ENCODE measurements at regions not wholly inside any gene's neighbourhood (a gene's known extent, or its start where the extent isn't known, plus 50 kb on each side); places are given as distances from the start of the nearest gene placed in this dataset.
A peak's percentile ranks its signal among the peaks of the same experiment; 100 is the strongest.
"Not testable (repeated sequence)": the region's sequence is repeated elsewhere in the genome, so short reads cannot be mapped to it uniquely, and the experiment has no call there.

GRCh38 chr1:66445492-66446181 lies 88.3 kb upstream of the SGIP1 start:
- DNase-seq = peak; percentile 47
- Mint-ChIP-seq H3K36me3 (ENCODE audit: low read depth) (no peaks in the 10 kb centered on the region), H3K27ac (peak overlapping the region; percentile 81), H3K4me3 (peak overlapping the region; percentile 57), H3K9me3 (no peaks in the 10 kb centered on the region), H3K4me1 (peaks cover 28% of the 10 kb centered on the region), H3K27me3 (no peaks in the 10 kb centered on the region)
- peak; percentile 92 for ATAC-seq

- Mint-ChIP-seq H3K4me1 (peaks cover 28% of the 10 kb centered on the region), H3K27ac (peak overlapping the region; percentile 81), H3K36me3 (ENCODE audit: low read depth) (no peaks in the 10 kb centered on the region), H3K9me3 (no peaks in the 10 kb centered on the region), H3K27me3 (no peaks in the 10 kb centered on the region), H3K4me3 (peak overlapping the region; percentile 57)
- peak; percentile 55 for ATAC-seq
- no peak for DNase-seq
Measured at GRCh38 chr1:66446261-66447001, 87.5 kb upstream of the SGIP1 start.

GRCh38 chr1:66450043-66450514 lies 83.9 kb upstream of the SGIP1 start:
- ATAC-seq (no peak), DNase-seq (no peak)
- H3K27me3 Mint-ChIP-seq = no peaks in the 10 kb centered on the region
- peaks cover 16% of the 10 kb centered on the region for H3K4me1 Mint-ChIP-seq
- H3K4me3 Mint-ChIP-seq = no peak overlapping the region
- no peaks in the 10 kb centered on the region for H3K9me3 Mint-ChIP-seq
- H3K27ac Mint-ChIP-seq = no peak overlapping the region
- H3K36me3 Mint-ChIP-seq (ENCODE audit: low read depth) = no peaks in the 10 kb centered on the region

- Mint-ChIP-seq H3K4me3 (no peak overlapping the region), H3K4me1 (peaks cover 8% of the 10 kb centered on the region), H3K9me3 (no peaks in the 10 kb centered on the region), H3K27ac (no peak overlapping the region), H3K36me3 (ENCODE audit: low read depth) (no peaks in the 10 kb centered on the region), H3K27me3 (no peaks in the 10 kb centered on the region)
- DNase-seq = no peak
- ATAC-seq = no peak
Measured at GRCh38 chr1:66450847-66451246, 83.1 kb upstream of the SGIP1 start.

GRCh38 chr1:66452162-66452561 lies 81.8 kb upstream of the SGIP1 start:
- H3K36me3 Mint-ChIP-seq (ENCODE audit: low read depth) = no peaks in the 10 kb centered on the region

GRCh38 chr1:66452982-66453381 lies 81.0 kb upstream of the SGIP1 start:
- no peak overlapping the region for H3K4me3 Mint-ChIP-seq
- H3K36me3 Mint-ChIP-seq (ENCODE audit: low read depth) = no peaks in the 10 kb centered on the region
- H3K9me3 Mint-ChIP-seq = no peaks in the 10 kb centered on the region
- DNase-seq (no peak), ATAC-seq (no peak)
- no peaks in the 10 kb centered on the region for H3K4me1 Mint-ChIP-seq
- H3K27me3 Mint-ChIP-seq = no peaks in the 10 kb centered on the region
- H3K27ac Mint-ChIP-seq = no peak overlapping the region

More at GRCh38 chr1:66452162-66452561, 81.8 kb upstream of the SGIP1 start:
- DNase-seq (no peak), ATAC-seq (no peak)
- no peaks in the 10 kb centered on the region for H3K27me3 Mint-ChIP-seq
- H3K4me1 Mint-ChIP-seq = no peaks in the 10 kb centered on the region
- H3K9me3 Mint-ChIP-seq = no peaks in the 10 kb centered on the region
- H3K4me3 Mint-ChIP-seq = no peak overlapping the region
- no peak overlapping the region for H3K27ac Mint-ChIP-seq

GRCh38 chr1:66455446-66455845 lies 78.5 kb upstream of the SGIP1 start:
- DNase-seq = no peak
- no peak overlapping the region for H3K27ac Mint-ChIP-seq
- no peak overlapping the region for H3K4me3 Mint-ChIP-seq
- peaks cover 8% of the 10 kb centered on the region for H3K9me3 Mint-ChIP-seq
- H3K4me1 Mint-ChIP-seq = no peaks in the 10 kb centered on the region
- ATAC-seq = no peak
- H3K27me3 Mint-ChIP-seq = peaks cover 2% of the 10 kb centered on the region
- H3K36me3 Mint-ChIP-seq (ENCODE audit: low read depth) = no peaks in the 10 kb centered on the region

- Mint-ChIP-seq H3K4me1 (no peaks in the 10 kb centered on the region), H3K27ac (no peak overlapping the region), H3K4me3 (no peak overlapping the region), H3K9me3 (peaks cover 24% of the 10 kb centered on the region), H3K27me3 (peaks cover 2% of the 10 kb centered on the region), H3K36me3 (ENCODE audit: low read depth) (no peaks in the 10 kb centered on the region)
- DNase-seq (no peak), ATAC-seq (no peak)
Measured at GRCh38 chr1:66460776-66461175, 73.2 kb upstream of the SGIP1 start.

GRCh38 chr1:66462313-66462712 lies 71.6 kb upstream of the SGIP1 start:
- DNase-seq = no peak
- Mint-ChIP-seq H3K27me3 (peaks cover 5% of the 10 kb centered on the region), H3K27ac (no peak overlapping the region), H3K9me3 (peaks cover 24% of the 10 kb centered on the region), H3K4me1 (no peaks in the 10 kb centered on the region), H3K36me3 (ENCODE audit: low read depth) (no peaks in the 10 kb centered on the region), H3K4me3 (no peak overlapping the region)
- no peak for ATAC-seq

- Mint-ChIP-seq H3K27ac (no peak overlapping the region), H3K4me3 (no peak overlapping the region), H3K4me1 (no peaks in the 10 kb centered on the region), H3K27me3 (peaks cover 5% of the 10 kb centered on the region), H3K9me3 (peaks cover 24% of the 10 kb centered on the region), H3K36me3 (ENCODE audit: low read depth) (no peaks in the 10 kb centered on the region)
- DNase-seq (no peak), ATAC-seq (no peak)
Measured at GRCh38 chr1:66464351-66464750, 69.6 kb upstream of the SGIP1 start.

- H3K27ac Mint-ChIP-seq = no peak overlapping the region
- no peak overlapping the region for H3K4me3 Mint-ChIP-seq
- no peak for ATAC-seq
- no peaks in the 10 kb centered on the region for H3K36me3 Mint-ChIP-seq (ENCODE audit: low read depth)
- no peaks in the 10 kb centered on the region for H3K4me1 Mint-ChIP-seq
- peaks cover 7% of the 10 kb centered on the region for H3K27me3 Mint-ChIP-seq
- peaks cover 20% of the 10 kb centered on the region for H3K9me3 Mint-ChIP-seq
- DNase-seq = no peak
Measured at GRCh38 chr1:66464802-66465201, 69.2 kb upstream of the SGIP1 start.

- not testable (repeated sequence) for ATAC-seq; DNase-seq; H3K4me1 Mint-ChIP-seq; H3K27me3 Mint-ChIP-seq; H3K4me3 Mint-ChIP-seq; H3K27ac Mint-ChIP-seq; H3K36me3 Mint-ChIP-seq (ENCODE audit: low read depth)
- peaks cover 10% of the 10 kb centered on the region for H3K9me3 Mint-ChIP-seq
Measured at GRCh38 chr1:66466695-66467094, 67.3 kb upstream of the SGIP1 start.

- no peaks in the 10 kb centered on the region for H3K4me1 Mint-ChIP-seq
- no peaks in the 10 kb centered on the region for H3K36me3 Mint-ChIP-seq (ENCODE audit: low read depth)
- H3K27me3 Mint-ChIP-seq = peaks cover 14% of the 10 kb centered on the region
- no peak for ATAC-seq
- H3K4me3 Mint-ChIP-seq = no peak overlapping the region
- no peak overlapping the region for H3K27ac Mint-ChIP-seq
- DNase-seq = no peak
- H3K9me3 Mint-ChIP-seq = peaks cover 3% of the 10 kb centered on the region
Measured at GRCh38 chr1:66468722-66469121, 65.2 kb upstream of the SGIP1 start.

GRCh38 chr1:66475940-66476339 lies 58.0 kb upstream of the SGIP1 start:
- Mint-ChIP-seq H3K9me3 (no peaks in the 10 kb centered on the region), H3K36me3 (ENCODE audit: low read depth) (no peaks in the 10 kb centered on the region)

GRCh38 chr1:66476774-66477173 lies 57.2 kb upstream of the SGIP1 start:
- no peak overlapping the region for H3K4me3 Mint-ChIP-seq
- DNase-seq (no peak), ATAC-seq (no peak)
- H3K27ac Mint-ChIP-seq = no peak overlapping the region
- H3K9me3 Mint-ChIP-seq = no peaks in the 10 kb centered on the region
- no peaks in the 10 kb centered on the region for H3K36me3 Mint-ChIP-seq (ENCODE audit: low read depth)
- no peaks in the 10 kb centered on the region for H3K4me1 Mint-ChIP-seq
- peaks cover 7% of the 10 kb centered on the region for H3K27me3 Mint-ChIP-seq

More at GRCh38 chr1:66475940-66476339, 58.0 kb upstream of the SGIP1 start:
- DNase-seq (no peak), ATAC-seq (no peak)
- Mint-ChIP-seq H3K4me3 (no peak overlapping the region), H3K27ac (no peak overlapping the region), H3K4me1 (no peaks in the 10 kb centered on the region), H3K27me3 (peaks cover 10% of the 10 kb centered on the region)

Data from activated naive CD8-positive, alpha-beta T cell treated with anti-CD3 and anti-CD28 coated beads, Interleukin-2, amount 50 U/mL, for 24 hours (primary cell).